ENCODE measurements at regions not wholly inside any gene's neighbourhood (a gene's known extent, or its start where the extent isn't known, plus 50 kb on each side); places are given as distances from the start of the nearest gene placed in this dataset.

GRCh38 chr1:209053587-209053986 lies 529.9 kb upstream of the CAMK1G start:
- Histone ChIP-seq H3K36me3 (ENCODE audit: insufficient read depth, low read length) (no peaks in the 10 kb centered on the region), H3K79me2 (ENCODE audit: insufficient read depth, low read length) (no peaks in the 10 kb centered on the region), H3K9me3 (ENCODE audit: insufficient read depth, low read depth, low read length) (no peaks in the 10 kb centered on the region), H3K9ac (ENCODE audit: low read depth, low read length, poor library complexity, severe bottlenecking) (no peak overlapping the region), H3K4me1 (ENCODE audit: insufficient read depth, low read length, poor library complexity, severe bottlenecking) (no peaks in the 10 kb centered on the region), H3K4me3 (ENCODE audit: low read length, poor library complexity, severe bottlenecking) (no peak overlapping the region), H2AFZ (ENCODE audit: low read length) (no peak overlapping the region), H3K9me2 (replicated peaks; ENCODE audit: low read depth, low read length) (no peaks in the 10 kb centered on the region), H3K4me2 (ENCODE audit: low read depth, low read length, poor library complexity, severe bottlenecking) (no peak overlapping the region), H3F3A (ENCODE audit: low read depth) (no peaks in the 10 kb centered on the region), H4K20me1 (ENCODE audit: insufficient read depth, low read length, poor library complexity, severe bottlenecking) (no peaks in the 10 kb centered on the region), H3K27me3 (ENCODE audit: insufficient read depth, low read length, poor library complexity, severe bottlenecking) (no peaks in the 10 kb centered on the region)
- TF ChIP-seq EZH2phosphoT487 (IDR thresholded peaks at IDR 0.05; ENCODE audit: borderline replicate concordance) (no peak), CTCF (conservative IDR thresholded peaks at IDR 0.05; ENCODE audit: low read length) (no peak)

GRCh38 chr1:209057083-209057482 lies 526.4 kb upstream of the CAMK1G start:
- Histone ChIP-seq H3K4me1 (ENCODE audit: insufficient read depth, low read length, poor library complexity, severe bottlenecking) (no peaks in the 10 kb centered on the region), H4K20me1 (ENCODE audit: insufficient read depth, low read length, poor library complexity, severe bottlenecking) (no peaks in the 10 kb centered on the region), H3K4me2 (ENCODE audit: low read depth, low read length, poor library complexity, severe bottlenecking) (no peak overlapping the region), H3K27me3 (ENCODE audit: insufficient read depth, low read length, poor library complexity, severe bottlenecking) (no peaks in the 10 kb centered on the region), H2AFZ (ENCODE audit: low read length) (no peak overlapping the region), H3K36me3 (ENCODE audit: insufficient read depth, low read length) (no peaks in the 10 kb centered on the region), H3K79me2 (ENCODE audit: insufficient read depth, low read length) (no peaks in the 10 kb centered on the region), H3K9me3 (ENCODE audit: insufficient read depth, low read depth, low read length) (no peaks in the 10 kb centered on the region), H3K4me3 (ENCODE audit: low read length, poor library complexity, severe bottlenecking) (no peak overlapping the region), H3K9ac (ENCODE audit: low read depth, low read length, poor library complexity, severe bottlenecking) (no peak overlapping the region), H3K9me2 (replicated peaks; ENCODE audit: low read depth, low read length) (no peaks in the 10 kb centered on the region), H3F3A (ENCODE audit: low read depth) (no peaks in the 10 kb centered on the region)
- TF ChIP-seq CTCF (conservative IDR thresholded peaks at IDR 0.05; ENCODE audit: low read length) (no peak), EZH2phosphoT487 (IDR thresholded peaks at IDR 0.05; ENCODE audit: borderline replicate concordance) (no peak)

GRCh38 chr1:209057901-209058300 lies 525.6 kb upstream of the CAMK1G start:
- Histone ChIP-seq H2AFZ (ENCODE audit: low read length) (no peak overlapping the region), H3K9me2 (replicated peaks; ENCODE audit: low read depth, low read length) (no peaks in the 10 kb centered on the region), H3K4me3 (ENCODE audit: low read length, poor library complexity, severe bottlenecking) (no peak overlapping the region), H4K20me1 (ENCODE audit: insufficient read depth, low read length, poor library complexity, severe bottlenecking) (no peaks in the 10 kb centered on the region), H3F3A (ENCODE audit: low read depth) (no peaks in the 10 kb centered on the region), H3K4me2 (ENCODE audit: low read depth, low read length, poor library complexity, severe bottlenecking) (no peak overlapping the region), H3K79me2 (ENCODE audit: insufficient read depth, low read length) (no peaks in the 10 kb centered on the region), H3K9ac (ENCODE audit: low read depth, low read length, poor library complexity, severe bottlenecking) (no peak overlapping the region), H3K36me3 (ENCODE audit: insufficient read depth, low read length) (no peaks in the 10 kb centered on the region), H3K4me1 (ENCODE audit: insufficient read depth, low read length, poor library complexity, severe bottlenecking) (no peaks in the 10 kb centered on the region), H3K27me3 (ENCODE audit: insufficient read depth, low read length, poor library complexity, severe bottlenecking) (no peaks in the 10 kb centered on the region), H3K9me3 (ENCODE audit: insufficient read depth, low read depth, low read length) (no peaks in the 10 kb centered on the region)
- no peak for TF ChIP-seq EZH2phosphoT487 (IDR thresholded peaks at IDR 0.05; ENCODE audit: borderline replicate concordance)
- no peak for TF ChIP-seq CTCF (conservative IDR thresholded peaks at IDR 0.05; ENCODE audit: low read length)

Data from Loucy (cell line).